ENCODE measurements at regions not wholly inside any gene's neighbourhood (a gene's known extent, or its start where the extent isn't known, plus 50 kb on each side); places are given as distances from the start of the nearest gene placed in this dataset.

- no peaks in the 10 kb centered on the region for H3K36me3 Mint-ChIP-seq (ENCODE audit: low read depth, unreplicated experiment)
- no peak for FAIRE-seq
- H3K9ac ChIP-seq (ENCODE audit: low read length) = no peak overlapping the region
These were observed 96.4 kb upstream of the SHISA6 start for GRCh38 chr17:11144358-11145233.

GRCh38 chr17:11142231-11142630, 98.8 kb upstream of the SHISA6 start:
- no peak for DNase-seq (ENCODE audit: low read depth)
- Mint-ChIP-seq H3K9me3 (ENCODE audit: unreplicated experiment) (peaks cover 3% of the 10 kb centered on the region), H3K4me1 (ENCODE audit: low read depth, unreplicated experiment) (no peaks in the 10 kb centered on the region), H3K27ac (ENCODE audit: unreplicated experiment) (no peak overlapping the region), H3K27me3 (ENCODE audit: low read depth, unreplicated experiment) (no peaks in the 10 kb centered on the region), H3K4me3 (ENCODE audit: unreplicated experiment) (no peak overlapping the region), H3K36me3 (ENCODE audit: low read depth, unreplicated experiment) (no peaks in the 10 kb centered on the region)
- H3K27ac ChIP-seq (ENCODE audit: low read depth, low read length) = no peak overlapping the region
- no peaks in the 10 kb centered on the region for H3K79me2 ChIP-seq (ENCODE audit: insufficient read depth, low read length)
- H3K9ac ChIP-seq (ENCODE audit: low read length) = no peak overlapping the region
- no peaks in the 10 kb centered on the region for H4K20me1 ChIP-seq (ENCODE audit: insufficient read depth, low read length)
- H3K27me3 ChIP-seq (ENCODE audit: insufficient read depth, low read length) = no peaks in the 10 kb centered on the region
- no peak overlapping the region for H3K4me3 ChIP-seq (ENCODE audit: insufficient read depth, low read depth, low read length)
- no peaks in the 10 kb centered on the region for H3K4me1 ChIP-seq (ENCODE audit: insufficient read depth, low read length)
- no peaks in the 10 kb centered on the region for H3K9me3 ChIP-seq (ENCODE audit: insufficient read depth, low read depth, low read length)
- TF ChIP-seq EZH2 (IDR thresholded peaks at IDR 0.05; ENCODE audit: insufficient read depth, low read length) (no peak), CTCF (IDR thresholded peaks at IDR 0.05; ENCODE audit: insufficient read depth, low read depth, low read length) (no peak)
- H3K36me3 ChIP-seq (ENCODE audit: insufficient read depth, low read length) = no peaks in the 10 kb centered on the region
- H2AFZ ChIP-seq (ENCODE audit: low read depth, low read length) = no peak overlapping the region
- no peak overlapping the region for H3K4me2 ChIP-seq (ENCODE audit: low read length)
- no peak for FAIRE-seq

More at GRCh38 chr17:11144358-11145233, 96.4 kb upstream of the SHISA6 start:
- Histone ChIP-seq H3K4me2 (ENCODE audit: low read length) (no peak overlapping the region), H3K79me2 (ENCODE audit: insufficient read depth, low read length) (no peaks in the 10 kb centered on the region), H2AFZ (ENCODE audit: low read depth, low read length) (no peak overlapping the region), H3K27ac (ENCODE audit: low read depth, low read length) (no peak overlapping the region), H4K20me1 (ENCODE audit: insufficient read depth, low read length) (no peaks in the 10 kb centered on the region), H3K9me3 (ENCODE audit: insufficient read depth, low read depth, low read length) (no peaks in the 10 kb centered on the region), H3K4me1 (ENCODE audit: insufficient read depth, low read length) (no peaks in the 10 kb centered on the region), H3K36me3 (ENCODE audit: insufficient read depth, low read length) (no peaks in the 10 kb centered on the region), H3K27me3 (ENCODE audit: insufficient read depth, low read length) (no peaks in the 10 kb centered on the region), H3K4me3 (ENCODE audit: insufficient read depth, low read depth, low read length) (no peak overlapping the region)
- Mint-ChIP-seq H3K27ac (ENCODE audit: unreplicated experiment) (no peak overlapping the region), H3K4me3 (ENCODE audit: unreplicated experiment) (no peak overlapping the region), H3K4me1 (ENCODE audit: low read depth, unreplicated experiment) (no peaks in the 10 kb centered on the region), H3K27me3 (ENCODE audit: low read depth, unreplicated experiment) (no peaks in the 10 kb centered on the region), H3K9me3 (ENCODE audit: unreplicated experiment) (peaks cover 8% of the 10 kb centered on the region)
- no peak for DNase-seq (ENCODE audit: low read depth)
- TF ChIP-seq EZH2 (IDR thresholded peaks at IDR 0.05; ENCODE audit: insufficient read depth, low read length) (no peak), CTCF (IDR thresholded peaks at IDR 0.05; ENCODE audit: insufficient read depth, low read depth, low read length) (peak; percentile 9)

GRCh38 chr17:11140501-11140900, 100.5 kb upstream of the SHISA6 start:
- no peaks in the 10 kb centered on the region for H3K79me2 ChIP-seq (ENCODE audit: insufficient read depth, low read length)
- H3K4me3 ChIP-seq (ENCODE audit: insufficient read depth, low read depth, low read length) = no peak overlapping the region
- no peaks in the 10 kb centered on the region for H4K20me1 ChIP-seq (ENCODE audit: insufficient read depth, low read length)
- no peaks in the 10 kb centered on the region for H3K27me3 Mint-ChIP-seq (ENCODE audit: low read depth, unreplicated experiment)
- H3K9ac ChIP-seq (ENCODE audit: low read length) = no peak overlapping the region
- H3K27ac Mint-ChIP-seq (ENCODE audit: unreplicated experiment) = no peak overlapping the region
- H3K36me3 ChIP-seq (ENCODE audit: insufficient read depth, low read length) = no peaks in the 10 kb centered on the region
- TF ChIP-seq CTCF (IDR thresholded peaks at IDR 0.05; ENCODE audit: insufficient read depth, low read depth, low read length) (no peak), EZH2 (IDR thresholded peaks at IDR 0.05; ENCODE audit: insufficient read depth, low read length) (no peak)
- no peak overlapping the region for H3K27ac ChIP-seq (ENCODE audit: low read depth, low read length)
- no peak for DNase-seq (ENCODE audit: low read depth)
- H3K36me3 Mint-ChIP-seq (ENCODE audit: low read depth, unreplicated experiment) = no peaks in the 10 kb centered on the region
- H3K4me3 Mint-ChIP-seq (ENCODE audit: unreplicated experiment) = no peak overlapping the region
- H3K4me1 Mint-ChIP-seq (ENCODE audit: low read depth, unreplicated experiment) = no peaks in the 10 kb centered on the region
- H3K4me2 ChIP-seq (ENCODE audit: low read length) = no peak overlapping the region
- H3K9me3 ChIP-seq (ENCODE audit: insufficient read depth, low read depth, low read length) = no peaks in the 10 kb centered on the region
- no peak overlapping the region for H2AFZ ChIP-seq (ENCODE audit: low read depth, low read length)
- H3K4me1 ChIP-seq (ENCODE audit: insufficient read depth, low read length) = no peaks in the 10 kb centered on the region
- no peak for FAIRE-seq
- no peaks in the 10 kb centered on the region for H3K9me3 Mint-ChIP-seq (ENCODE audit: unreplicated experiment)
- H3K27me3 ChIP-seq (ENCODE audit: insufficient read depth, low read length) = no peaks in the 10 kb centered on the region
